ENCODE measurements at regions not wholly inside any gene's neighbourhood (a gene's known extent, or its start where the extent isn't known, plus 50 kb on each side); places are given as distances from the start of the nearest gene placed in this dataset.

DNA sequence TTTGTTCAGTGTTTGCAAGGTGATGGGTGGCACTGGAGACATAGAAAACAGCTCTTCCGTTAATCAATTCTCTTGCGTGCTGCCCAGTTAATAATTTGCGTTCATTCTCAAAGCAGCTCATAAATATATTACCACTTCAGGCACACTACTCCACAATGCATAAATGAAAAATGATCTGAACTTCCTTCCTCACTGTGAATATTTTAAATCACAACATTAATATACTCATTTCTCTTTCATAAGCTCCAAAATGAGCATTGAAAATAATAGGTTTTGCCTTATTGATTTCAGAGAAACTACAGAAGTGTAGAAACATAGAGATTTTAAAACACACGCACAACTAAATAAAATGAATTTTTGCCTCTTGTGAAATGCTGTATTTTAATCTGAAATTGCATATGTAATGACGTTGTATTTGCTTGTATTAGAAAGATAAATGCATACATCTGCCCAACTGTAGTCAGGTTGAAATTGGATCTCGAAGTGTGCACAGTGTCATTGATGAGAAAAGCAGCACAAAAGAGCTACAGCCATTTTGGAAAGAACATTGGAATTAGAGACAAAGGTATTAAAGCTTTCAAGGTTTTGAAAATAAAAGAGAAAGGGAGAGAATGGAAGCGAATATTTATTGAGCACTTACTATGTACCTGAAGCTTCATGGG, 350.5 kb downstream of the LPIN1 start:
- TF ChIP-seq, protein P1, sequence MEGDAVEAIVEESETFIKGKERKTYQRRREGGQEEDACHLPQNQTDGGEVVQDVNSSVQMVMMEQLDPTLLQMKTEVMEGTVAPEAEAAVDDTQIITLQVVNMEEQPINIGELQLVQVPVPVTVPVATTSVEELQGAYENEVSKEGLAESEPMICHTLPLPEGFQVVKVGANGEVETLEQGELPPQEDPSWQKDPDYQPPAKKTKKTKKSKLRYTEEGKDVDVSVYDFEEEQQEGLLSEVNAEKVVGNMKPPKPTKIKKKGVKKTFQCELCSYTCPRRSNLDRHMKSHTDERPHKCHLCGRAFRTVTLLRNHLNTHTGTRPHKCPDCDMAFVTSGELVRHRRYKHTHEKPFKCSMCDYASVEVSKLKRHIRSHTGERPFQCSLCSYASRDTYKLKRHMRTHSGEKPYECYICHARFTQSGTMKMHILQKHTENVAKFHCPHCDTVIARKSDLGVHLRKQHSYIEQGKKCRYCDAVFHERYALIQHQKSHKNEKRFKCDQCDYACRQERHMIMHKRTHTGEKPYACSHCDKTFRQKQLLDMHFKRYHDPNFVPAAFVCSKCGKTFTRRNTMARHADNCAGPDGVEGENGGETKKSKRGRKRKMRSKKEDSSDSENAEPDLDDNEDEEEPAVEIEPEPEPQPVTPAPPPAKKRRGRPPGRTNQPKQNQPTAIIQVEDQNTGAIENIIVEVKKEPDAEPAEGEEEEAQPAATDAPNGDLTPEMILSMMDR (conservative IDR thresholded peaks at IDR 0.05), result no peak
- H3K27ac ChIP-seq, result no peak overlapping the region

DNA sequence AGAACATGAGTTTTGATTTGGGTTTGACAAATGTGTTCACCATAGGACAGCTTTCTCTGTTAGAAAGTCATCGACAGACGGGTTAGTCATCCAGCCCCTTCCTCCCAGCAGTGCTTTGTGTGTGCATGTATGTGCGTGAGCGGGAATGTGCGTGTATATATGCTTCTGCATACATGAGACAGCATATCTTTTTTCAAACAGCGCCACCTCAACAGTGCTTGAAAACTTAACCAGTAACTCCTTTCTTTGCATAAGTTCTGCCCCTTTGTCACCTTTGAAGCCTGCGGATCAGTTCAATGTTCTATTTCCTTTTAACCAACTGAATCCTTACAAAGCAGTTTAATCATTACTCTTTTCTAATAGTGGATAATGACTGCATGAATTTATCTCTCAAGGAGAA, 351.4 kb downstream of the LPIN1 start:
- TF ChIP-seq, protein P1 (conservative IDR thresholded peaks at IDR 0.05), result no peak
- no peak overlapping the region for H3K27ac ChIP-seq

DNA sequence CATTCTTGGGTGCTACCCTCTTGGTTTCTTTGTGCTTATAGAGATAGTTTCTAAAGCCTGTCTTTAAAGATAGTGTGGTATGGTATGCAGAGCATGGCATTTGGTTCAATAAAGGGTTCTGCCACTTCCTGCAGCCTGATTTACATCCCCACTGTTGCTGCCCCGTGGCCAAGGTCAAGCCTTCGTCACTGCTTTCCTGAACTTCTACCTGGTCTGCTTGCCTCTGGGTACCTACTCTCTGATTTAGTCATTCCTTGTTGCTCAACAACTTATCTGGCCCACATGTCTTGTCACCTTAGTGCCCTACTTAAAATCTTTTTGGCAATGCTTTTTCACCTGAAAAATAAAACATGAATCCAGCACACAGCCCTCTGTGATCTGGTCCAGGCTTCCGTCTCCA, 352.9 kb downstream of the LPIN1 start:
- H3K27ac ChIP-seq, result no peak overlapping the region
- TF ChIP-seq, protein P1 (conservative IDR thresholded peaks at IDR 0.05), result no peak

DNA sequence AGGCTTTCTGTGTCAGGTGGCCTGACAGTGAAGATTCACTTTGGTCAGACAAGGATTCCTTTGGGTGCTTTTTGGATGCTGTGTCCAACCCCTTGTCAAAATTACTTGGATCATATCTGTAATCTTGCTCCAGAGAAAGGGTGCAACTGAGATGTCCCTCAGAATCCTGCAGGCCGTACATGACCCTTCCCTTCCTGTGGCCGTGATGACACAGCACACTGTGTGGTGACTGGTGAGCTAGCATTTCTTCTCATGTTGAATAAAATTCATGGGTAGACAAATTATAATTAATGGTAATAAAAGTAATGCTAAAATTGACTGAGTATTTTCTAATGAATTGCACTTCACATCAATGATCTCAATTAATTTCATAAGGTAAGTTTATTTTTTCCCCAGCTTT, 356.2 kb downstream of the LPIN1 start:
- H3K27ac ChIP-seq, result no peak overlapping the region
- TF ChIP-seq, protein P1 (conservative IDR thresholded peaks at IDR 0.05), result no peak

DNA sequence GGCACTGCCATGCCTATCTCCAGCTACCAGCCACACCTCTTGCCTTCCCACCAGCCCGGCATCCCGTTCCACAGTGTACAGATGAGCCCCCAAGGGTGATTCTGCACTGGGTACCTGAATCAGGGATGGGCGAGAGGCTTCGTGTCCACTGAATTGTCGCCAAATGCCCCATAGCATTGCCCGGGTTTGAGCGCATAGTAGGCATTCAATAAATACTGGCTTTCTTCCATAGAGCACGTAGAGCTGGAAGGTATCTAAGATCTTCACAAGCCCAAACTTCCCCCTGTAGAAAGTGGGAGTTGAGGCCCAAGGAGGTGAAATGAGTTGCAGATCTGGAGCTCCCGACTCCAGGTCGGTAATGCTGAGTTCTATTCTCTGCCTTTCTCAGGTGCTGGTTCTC, 358.7 kb downstream of the LPIN1 start:
- H3K27ac ChIP-seq, result no peak overlapping the region
- TF ChIP-seq, protein P1 (conservative IDR thresholded peaks at IDR 0.05), result no peak

DNA sequence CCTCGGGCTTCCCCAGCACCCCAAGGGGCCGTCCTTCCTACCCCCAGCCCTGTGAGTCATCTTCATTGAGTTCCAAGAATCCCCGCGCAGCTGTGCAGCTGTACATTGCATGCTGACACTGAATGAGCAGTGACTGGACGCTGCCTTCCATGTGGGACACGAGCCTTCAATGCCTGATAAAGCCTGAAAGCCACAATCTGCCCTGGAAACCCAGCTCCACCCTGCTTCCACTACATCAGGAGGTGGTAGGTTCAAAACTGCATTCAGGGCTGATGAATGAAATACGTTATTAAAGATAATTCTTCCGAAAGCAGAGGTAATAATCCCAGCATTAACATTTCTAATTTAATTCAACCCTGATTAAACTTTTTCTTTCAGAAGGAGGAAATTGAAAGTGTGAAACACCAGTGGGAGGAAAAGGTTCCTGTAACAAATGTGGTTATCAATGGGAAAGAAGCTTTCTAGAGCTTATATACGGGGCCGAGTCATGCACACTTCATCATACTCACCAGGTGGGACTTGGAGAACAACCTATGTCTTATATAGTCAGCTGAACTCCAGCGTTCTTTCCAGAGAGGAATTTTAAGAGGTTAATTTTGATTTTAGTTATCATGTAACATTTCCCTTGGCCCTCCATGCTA, 360.1 kb downstream of the LPIN1 start:
- TF ChIP-seq, protein P1 (conservative IDR thresholded peaks at IDR 0.05), result no peak
- H3K27ac ChIP-seq, result no peak overlapping the region

DNA sequence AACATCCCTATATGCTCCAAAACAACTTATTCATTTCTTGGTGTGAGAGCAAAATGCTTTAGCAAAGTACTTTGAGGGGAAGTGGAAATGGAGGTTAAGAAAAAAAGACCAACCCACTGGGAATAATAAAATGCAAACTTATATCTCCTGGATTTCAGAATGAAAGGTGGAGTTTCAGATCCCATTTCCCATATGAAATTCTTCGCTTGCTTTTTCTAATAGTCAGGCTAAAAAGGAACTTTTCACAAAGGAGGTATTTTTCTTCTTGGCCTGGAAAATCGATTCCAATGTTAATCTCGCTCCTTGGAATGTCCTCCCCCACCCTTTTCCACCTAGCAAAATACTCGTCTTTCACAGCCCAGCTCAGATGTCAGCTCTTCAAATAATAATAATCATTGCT, 360.9 kb downstream of the LPIN1 start:
- peak overlapping the region; percentile 52 for H3K27ac ChIP-seq
- TF ChIP-seq, protein P1 (conservative IDR thresholded peaks at IDR 0.05), result no peak
